ENCODE measurements at regions not wholly inside any gene's neighbourhood (a gene's known extent, or its start where the extent isn't known, plus 50 kb on each side); places are given as distances from the start of the nearest gene placed in this dataset.

DNA sequence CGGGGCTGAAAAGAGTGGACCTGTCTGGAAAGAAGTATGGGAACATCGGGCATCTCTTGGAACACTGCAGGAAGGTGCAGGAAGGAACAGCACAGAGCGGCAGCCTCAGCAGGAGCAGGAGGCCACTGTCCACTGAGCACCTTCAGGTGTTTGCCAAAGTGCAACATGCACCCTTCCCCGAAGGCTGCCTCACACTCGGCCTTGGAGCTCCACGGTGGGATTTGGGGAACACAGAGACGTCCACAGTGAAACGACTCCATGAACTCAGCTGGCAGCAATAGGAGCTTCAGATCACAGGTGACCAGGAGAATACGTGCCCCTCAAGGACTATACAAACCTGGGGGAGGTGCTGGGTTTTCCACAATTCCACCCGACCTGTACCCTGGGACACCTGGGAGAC lies 140.3 kb upstream of the RET start:
- BruUV-seq (replicated peaks): no TSS peak
- Histone ChIP-seq H2BK20ac (ENCODE audit: low read depth, low read length) (no peak overlapping the region), H4K91ac (ENCODE audit: insufficient read depth, low read depth, low read length) (no peak overlapping the region), H3K9me3 (ENCODE audit: control insufficient read depth, insufficient read depth, low read length) (no peaks in the 10 kb centered on the region), H3K14ac (replicated peaks; ENCODE audit: low read depth, low read length) (no peak overlapping the region), H3K9me1 (ENCODE audit: insufficient read depth, low read length) (peaks cover 2% of the 10 kb centered on the region; the same call in 1 of the 2 replicates), H4K20me1 (ENCODE audit: insufficient read depth, low read length) (no peaks in the 10 kb centered on the region), H3K4me2 (ENCODE audit: low read depth, low read length) (no peak overlapping the region), H2BK5ac (ENCODE audit: low read depth, low read length, poor library complexity, severe bottlenecking) (no peak overlapping the region), H2BK120ac (ENCODE audit: low read depth, low read length) (no peak overlapping the region), H3K79me1 (ENCODE audit: low read depth in 1 of 2, low read length in 2 of 2) (no peaks in the 10 kb centered on the region), H2AK5ac (ENCODE audit: low read depth, low read length) (no peak overlapping the region), H3K4ac (ENCODE audit: low read depth, low read length) (no peak overlapping the region), H3K9ac (ENCODE audit: low read depth, low read length) (no peak overlapping the region), H3K27ac (ENCODE audit: insufficient read depth, low read length) (no peak overlapping the region), H2AFZ (replicated peaks; ENCODE audit: low read length, poor library complexity) (no peak overlapping the region), H3K4me1 (ENCODE audit: control insufficient read depth, insufficient read depth, low read length) (no peaks in the 10 kb centered on the region), H4K8ac (ENCODE audit: low read depth in 2 of 2, low read length in 2 of 2) (no peak overlapping the region), H3K18ac (ENCODE audit: low read depth, low read length) (no peak overlapping the region), H2BK15ac (ENCODE audit: low read depth, low read length) (no peak overlapping the region), H3K27me3 (ENCODE audit: control insufficient read depth, insufficient read depth, low read length) (peaks cover 18% of the 10 kb centered on the region), H3K36me3 (ENCODE audit: control insufficient read depth, insufficient read depth, low read length) (no peaks in the 10 kb centered on the region), H2AK9ac (replicated peaks; ENCODE audit: low read depth, low read length, poor library complexity) (no peak overlapping the region), H3K23ac (ENCODE audit: low read depth, low read length) (no peak overlapping the region), H3K4me3 (ENCODE audit: insufficient read depth, low read depth, low read length) (no peak overlapping the region), H3K56ac (ENCODE audit: extremely low read depth, insufficient read depth, low read length) (no peak overlapping the region), H4K5ac (ENCODE audit: low read depth, low read length) (no peak overlapping the region)
- CTCF ChIA-PET: no interaction called here
- intact Hi-C loops (cut with micrococcal nuclease): no loop called here
- WGBS, 2 experiments (ENCODE audit: extremely low coverage in 2 of 2, insufficient read length in 1 of 2): 81% methylated on average over 3 of the region's 10 CpGs; no CpG with 5 or more reads in 1 of the 2 experiments
- dilution Hi-C loops (cut with HindIII; ENCODE audit: low sequenced_read_pairs, unreplicated experiment): no loop called here
- DNase-seq: no peak
- POLR2A ChIA-PET (ENCODE audit: unreplicated experiment): no interaction called here
- in situ Hi-C loops (cut with MboI; ENCODE audit: low sequenced_read_pairs): no loop called here
- TF ChIP-seq MAZ (IDR thresholded peaks at IDR 0.05; ENCODE audit: borderline replicate concordance, low read depth, low read length): no peak
- no peak for TF ChIP-seq POLR2A (IDR thresholded peaks at IDR 0.05; ENCODE audit: low read depth, low read length)
- TF ChIP-seq CEBPB (IDR thresholded peaks at IDR 0.05; ENCODE audit: low read depth, low read length): no peak
- no peak for TF ChIP-seq FOS (IDR thresholded peaks at IDR 0.05; ENCODE audit: low read depth, low read length)
- TF ChIP-seq ELK1 (IDR thresholded peaks at IDR 0.05; ENCODE audit: borderline replicate concordance, low read depth, low read length): no peak
- no peak for TF ChIP-seq SMC3 (IDR thresholded peaks at IDR 0.05; ENCODE audit: low read depth, low read length)
- TF ChIP-seq NFE2L2 (IDR thresholded peaks at IDR 0.05; ENCODE audit: low read depth, low read length): no peak
- no peak for ATAC-seq (ENCODE audit: low read depth)

Data from IMR-90 (cell line).